ENCODE measurements at regions not wholly inside any gene's neighbourhood (a gene's known extent, or its start where the extent isn't known, plus 50 kb on each side); places are given as distances from the start of the nearest gene placed in this dataset.

DNA sequence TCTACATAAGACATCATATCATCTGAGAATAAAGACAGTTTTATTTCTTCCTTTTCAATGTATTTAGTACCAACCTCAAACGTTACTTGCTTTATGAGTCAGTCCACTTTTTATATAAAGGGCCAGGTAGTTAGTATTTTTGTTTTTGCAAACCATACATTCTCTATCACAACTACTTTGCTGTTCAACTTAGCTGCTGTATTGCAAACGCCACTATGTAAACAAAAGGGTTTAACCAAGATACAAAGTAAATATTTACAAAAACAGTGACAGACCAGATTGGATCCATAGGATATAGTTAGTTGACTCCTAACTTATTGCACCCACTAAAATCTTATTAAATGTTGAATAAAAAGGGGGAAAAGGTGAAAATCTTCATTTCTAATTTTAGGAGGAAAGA, 87.7 kb upstream of the FOXG1 start:
- no peak for DNase-seq
- TF ChIP-seq POLR2A (IDR thresholded peaks at IDR 0.05; ENCODE audit: low read length) (no peak), GATA1 (IDR thresholded peaks at IDR 0.05; ENCODE audit: low read depth, low read length) (no peak)

DNA sequence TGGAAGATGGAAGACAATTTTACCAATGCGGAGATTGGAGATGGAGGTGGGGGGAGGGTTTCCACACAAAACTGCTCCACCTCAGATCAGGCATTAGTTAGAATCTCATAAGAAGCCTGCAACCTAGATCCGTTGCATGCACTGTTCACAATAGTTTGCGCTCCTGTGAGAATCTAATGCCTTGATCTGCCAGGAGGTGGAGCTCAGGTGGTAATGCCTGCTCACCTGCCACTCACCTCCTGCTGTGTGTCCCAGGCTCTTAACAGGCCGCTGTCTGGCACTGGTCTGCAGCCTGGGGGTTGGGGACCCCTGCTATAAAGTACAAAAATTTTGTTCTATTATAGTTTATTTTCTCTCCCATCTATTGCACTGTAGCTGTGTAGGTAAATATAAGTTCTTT, 84.9 kb upstream of the FOXG1 start:
- TF ChIP-seq POLR2A (IDR thresholded peaks at IDR 0.05; ENCODE audit: low read length) (no peak), GATA1 (IDR thresholded peaks at IDR 0.05; ENCODE audit: low read depth, low read length) (no peak)
- no peak for DNase-seq

DNA sequence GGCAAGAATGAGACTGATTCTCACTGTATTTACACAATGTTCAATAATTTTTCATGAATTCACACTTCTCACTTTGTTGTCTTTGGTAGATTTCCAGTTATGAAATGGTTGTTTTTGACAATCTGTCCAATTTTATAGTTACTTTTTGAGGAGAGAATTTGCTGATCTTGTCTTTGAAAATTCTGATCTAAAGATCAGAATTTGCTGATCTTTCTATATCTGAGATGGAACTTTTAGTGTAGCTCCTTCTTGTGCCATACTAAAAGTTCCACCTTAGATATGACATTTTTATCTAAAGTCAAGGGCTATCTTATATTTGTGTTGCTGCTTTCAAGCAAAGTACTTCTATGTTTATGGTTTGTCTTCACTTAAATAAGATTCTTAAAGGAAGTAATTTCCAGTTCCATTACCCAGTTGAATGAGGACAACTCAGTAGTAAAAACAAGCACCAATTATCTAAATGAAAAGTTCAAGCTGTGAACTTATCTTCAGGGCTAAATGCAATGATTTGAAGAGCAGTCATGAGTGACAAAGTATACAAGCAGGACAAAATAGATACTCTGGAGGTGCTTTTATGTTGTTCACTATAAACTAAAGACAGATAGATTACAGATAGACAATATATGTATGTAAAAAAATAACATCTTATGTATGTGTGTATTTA, 76.4 kb upstream of the FOXG1 start:
- no peak for TF ChIP-seq GATA1 (IDR thresholded peaks at IDR 0.05; ENCODE audit: low read depth, low read length)
- no peak for TF ChIP-seq POLR2A (IDR thresholded peaks at IDR 0.05; ENCODE audit: low read length)
- no peak for DNase-seq

DNA sequence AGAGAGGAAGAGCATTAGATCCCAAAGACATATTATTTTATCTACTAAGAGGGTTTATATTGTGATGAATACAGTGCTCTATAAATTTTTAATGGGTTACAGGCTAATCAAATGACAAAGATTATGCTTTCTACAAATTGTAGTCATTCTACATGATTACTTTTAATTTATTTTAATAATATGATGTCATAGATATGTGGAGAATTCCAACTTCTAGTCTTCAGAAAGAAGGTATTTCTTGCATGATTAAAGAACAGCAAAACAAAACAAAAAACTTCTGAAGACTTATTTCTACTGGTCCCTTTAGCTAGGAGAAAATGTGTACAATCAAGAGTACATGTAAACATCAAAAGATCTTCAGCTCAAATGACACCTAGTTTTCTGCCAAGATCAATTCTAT, 71.5 kb upstream of the FOXG1 start:
- DNase-seq, result no peak
- TF ChIP-seq POLR2A (IDR thresholded peaks at IDR 0.05; ENCODE audit: low read length), result no peak
- no peak for TF ChIP-seq GATA1 (IDR thresholded peaks at IDR 0.05; ENCODE audit: low read depth, low read length)

DNA sequence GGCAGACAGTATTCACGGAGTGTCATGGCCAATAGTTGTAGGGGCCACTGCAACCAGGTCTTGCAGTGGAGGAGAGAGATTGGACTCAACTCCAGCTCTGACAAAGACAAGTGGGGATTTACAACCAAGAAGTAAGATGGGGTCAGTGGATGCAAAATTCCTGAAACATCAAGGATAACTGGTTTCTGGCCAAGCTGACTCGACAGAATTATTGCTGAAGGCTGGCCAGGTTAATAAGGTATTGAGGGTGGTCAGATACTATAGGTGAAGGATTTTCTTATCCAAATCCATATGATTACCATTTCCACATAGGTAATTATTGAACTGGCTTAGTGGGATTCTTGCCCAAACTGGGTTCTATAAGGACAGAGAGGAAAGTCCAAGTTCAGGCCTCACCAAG, 64.9 kb upstream of the FOXG1 start:
- TF ChIP-seq POLR2A (IDR thresholded peaks at IDR 0.05; ENCODE audit: low read length) (no peak), GATA1 (IDR thresholded peaks at IDR 0.05; ENCODE audit: low read depth, low read length) (no peak)

DNA sequence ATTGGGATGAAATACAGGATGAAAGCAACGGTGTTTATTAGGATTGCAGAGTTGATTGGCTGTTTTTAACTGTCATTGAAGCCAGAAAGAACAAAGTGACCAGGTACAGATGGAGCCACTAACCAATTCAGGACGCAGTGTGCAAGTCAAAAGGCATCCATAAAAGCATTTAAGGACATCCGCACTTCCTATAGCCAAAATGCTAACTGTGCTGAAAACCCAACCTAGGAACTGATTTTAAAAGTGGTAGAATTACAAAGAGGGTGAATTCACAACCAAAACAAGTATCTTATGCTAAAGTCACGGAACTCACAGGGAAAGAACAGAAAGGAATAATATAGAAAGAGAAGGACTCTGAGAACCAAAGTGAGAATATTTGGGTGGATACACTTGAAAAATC, 63.1 kb upstream of the FOXG1 start:
- DNase-seq, result no peak
- TF ChIP-seq GATA1 (IDR thresholded peaks at IDR 0.05; ENCODE audit: low read depth, low read length) (no peak), POLR2A (IDR thresholded peaks at IDR 0.05; ENCODE audit: low read length) (no peak)

More for the DNA sequence above, 64.9 kb upstream of the FOXG1 start:
- no peak for DNase-seq

DNA sequence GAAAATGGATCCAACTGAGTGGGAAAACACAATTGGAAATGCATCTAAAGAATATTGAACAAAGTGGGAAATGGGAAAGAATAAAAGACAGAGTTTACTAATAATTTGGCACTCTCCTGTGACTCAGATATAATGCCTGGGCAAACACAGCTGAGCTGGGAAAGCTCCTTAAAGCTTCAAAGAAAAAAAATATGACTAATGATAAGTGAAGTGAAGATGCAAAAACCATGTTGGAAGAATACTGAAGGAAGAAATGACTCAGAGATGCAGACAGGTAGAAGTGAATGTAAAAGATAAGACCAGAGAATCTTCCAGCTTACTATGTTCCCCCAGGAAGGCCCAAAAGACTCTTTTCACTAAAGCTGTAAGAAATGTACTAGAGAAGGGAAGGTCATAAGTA, 62.4 kb upstream of the FOXG1 start:
- DNase-seq, result no peak
- TF ChIP-seq POLR2A (IDR thresholded peaks at IDR 0.05; ENCODE audit: low read length) (no peak), GATA1 (IDR thresholded peaks at IDR 0.05; ENCODE audit: low read depth, low read length) (no peak)

DNA sequence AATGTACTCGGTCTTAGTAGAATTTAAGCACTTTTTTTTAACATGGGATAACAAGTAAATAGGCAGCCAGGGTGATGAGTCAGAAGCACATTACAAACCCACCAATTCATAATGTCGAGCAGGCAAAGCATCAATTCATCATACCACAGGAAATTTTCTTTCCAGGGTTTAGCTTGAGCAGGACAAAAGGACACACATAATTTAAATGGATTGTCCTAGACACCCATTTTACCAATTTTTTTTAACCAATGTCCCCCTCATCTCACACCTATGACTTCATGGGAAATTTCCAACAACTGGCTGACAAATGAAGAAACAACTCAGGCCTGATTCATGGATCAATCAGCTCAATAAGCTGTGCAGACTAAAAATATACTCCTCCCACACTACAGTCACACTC, 58.8 kb upstream of the FOXG1 start:
- TF ChIP-seq GATA1 (IDR thresholded peaks at IDR 0.05; ENCODE audit: low read depth, low read length) (no peak), POLR2A (IDR thresholded peaks at IDR 0.05; ENCODE audit: low read length) (no peak)
- DNase-seq, result no peak

DNA sequence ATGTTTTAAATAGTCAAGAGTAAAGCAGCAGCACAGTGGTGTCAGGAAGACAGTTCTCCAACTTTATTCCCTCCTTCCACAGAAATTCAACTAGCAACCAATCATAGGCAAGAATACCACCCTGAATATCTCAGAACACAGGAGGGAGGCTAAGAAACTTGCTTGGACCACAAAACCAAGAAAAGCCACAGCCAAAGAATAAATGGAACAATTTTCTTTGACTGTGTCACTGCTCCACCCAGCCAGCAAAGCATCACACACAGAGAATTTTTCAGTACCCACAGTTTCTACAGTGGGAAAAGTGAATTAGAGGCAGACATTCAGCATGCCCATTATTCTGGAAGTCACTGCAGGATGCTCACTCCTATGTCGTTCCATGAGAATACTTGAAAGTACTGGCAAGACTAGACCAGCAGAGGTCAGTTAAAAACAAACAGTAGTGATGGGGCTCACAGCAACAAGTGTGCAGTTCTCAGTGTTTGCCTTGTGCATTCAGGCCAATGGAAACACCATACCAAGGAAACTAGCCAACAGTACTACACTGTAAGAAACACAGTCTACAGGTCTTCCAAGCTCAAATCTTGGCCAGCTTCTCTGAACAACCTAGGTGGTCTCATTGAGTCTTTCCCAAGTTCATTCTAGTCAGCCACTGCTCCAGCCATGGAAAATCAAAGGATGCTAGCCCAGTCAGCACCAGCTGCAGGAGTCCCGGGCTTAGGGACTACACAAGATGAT, 56.8 kb upstream of the FOXG1 start:
- DNase-seq, result no peak
- TF ChIP-seq POLR2A (IDR thresholded peaks at IDR 0.05; ENCODE audit: low read length) (no peak), GATA1 (IDR thresholded peaks at IDR 0.05; ENCODE audit: low read depth, low read length) (no peak)
